ENCODE measurements at regions not wholly inside any gene's neighbourhood (a gene's known extent, or its start where the extent isn't known, plus 50 kb on each side); places are given as distances from the start of the nearest gene placed in this dataset.

GRCh38 chr14:25868521-25869314 lies 729.1 kb downstream of the NOVA1 start:
- H3K4me3 Mint-ChIP-seq (ENCODE audit: unreplicated experiment): no peak overlapping the region
- peaks cover 2% of the 10 kb centered on the region for H3K27me3 Mint-ChIP-seq (ENCODE audit: unreplicated experiment)
- DNase-seq (ENCODE audit: low spot score): no peak
- H3K27ac Mint-ChIP-seq (ENCODE audit: unreplicated experiment): no peak overlapping the region
- no peak for TF ChIP-seq CTCF (IDR thresholded peaks at IDR 0.05; ENCODE audit: unreplicated experiment)
- H3K9me3 Mint-ChIP-seq (ENCODE audit: unreplicated experiment): no peaks in the 10 kb centered on the region
- H3K4me1 Mint-ChIP-seq (ENCODE audit: unreplicated experiment): no peaks in the 10 kb centered on the region
- H3K36me3 Mint-ChIP-seq (ENCODE audit: low read depth, unreplicated experiment): no peaks in the 10 kb centered on the region

- no peak overlapping the region for H3K4me3 Mint-ChIP-seq (ENCODE audit: unreplicated experiment)
- no peaks in the 10 kb centered on the region for H3K9me3 Mint-ChIP-seq (ENCODE audit: unreplicated experiment)
- H3K4me1 Mint-ChIP-seq (ENCODE audit: unreplicated experiment): no peaks in the 10 kb centered on the region
Observed at GRCh38 chr14:25861406-25861805, 736.4 kb downstream of the NOVA1 start.

GRCh38 chr14:25848601-25849000 lies 749.2 kb downstream of the NOVA1 start:
- H3K27ac Mint-ChIP-seq (ENCODE audit: unreplicated experiment): no peak overlapping the region
- no peak for TF ChIP-seq CTCF (IDR thresholded peaks at IDR 0.05; ENCODE audit: unreplicated experiment)
- no peaks in the 10 kb centered on the region for H3K27me3 Mint-ChIP-seq (ENCODE audit: unreplicated experiment)
- H3K4me3 Mint-ChIP-seq (ENCODE audit: unreplicated experiment): no peak overlapping the region
- no peaks in the 10 kb centered on the region for H3K9me3 Mint-ChIP-seq (ENCODE audit: unreplicated experiment)
- no peak for DNase-seq (ENCODE audit: low spot score)
- no peaks in the 10 kb centered on the region for H3K36me3 Mint-ChIP-seq (ENCODE audit: low read depth, unreplicated experiment)
- no peaks in the 10 kb centered on the region for H3K4me1 Mint-ChIP-seq (ENCODE audit: unreplicated experiment)

More at GRCh38 chr14:25861406-25861805, 736.4 kb downstream of the NOVA1 start:
- Mint-ChIP-seq H3K27me3 (ENCODE audit: unreplicated experiment) (peaks cover 2% of the 10 kb centered on the region), H3K36me3 (ENCODE audit: low read depth, unreplicated experiment) (no peaks in the 10 kb centered on the region), H3K27ac (ENCODE audit: unreplicated experiment) (no peak overlapping the region)
- DNase-seq (ENCODE audit: low spot score): no peak
- TF ChIP-seq CTCF (IDR thresholded peaks at IDR 0.05; ENCODE audit: unreplicated experiment): no peak

GRCh38 chr14:25846246-25846645 lies 751.6 kb downstream of the NOVA1 start:
- no peak overlapping the region for H3K27ac Mint-ChIP-seq (ENCODE audit: unreplicated experiment)
- H3K36me3 Mint-ChIP-seq (ENCODE audit: low read depth, unreplicated experiment): no peaks in the 10 kb centered on the region
- no peaks in the 10 kb centered on the region for H3K27me3 Mint-ChIP-seq (ENCODE audit: unreplicated experiment)
- H3K9me3 Mint-ChIP-seq (ENCODE audit: unreplicated experiment): no peaks in the 10 kb centered on the region
- no peak for TF ChIP-seq CTCF (IDR thresholded peaks at IDR 0.05; ENCODE audit: unreplicated experiment)
- DNase-seq (ENCODE audit: low spot score): no peak
- H3K4me1 Mint-ChIP-seq (ENCODE audit: unreplicated experiment): no peaks in the 10 kb centered on the region
- H3K4me3 Mint-ChIP-seq (ENCODE audit: unreplicated experiment): no peak overlapping the region

Measured in endothelial cell (in vitro differentiated cells).